ENCODE measurements at regions not wholly inside any gene's neighbourhood (a gene's known extent, or its start where the extent isn't known, plus 50 kb on each side); places are given as distances from the start of the nearest gene placed in this dataset.

- TF ChIP-seq CTCF (conservative IDR thresholded peaks at IDR 0.05; ENCODE audit: low read length) (no peak), EZH2phosphoT487 (IDR thresholded peaks at IDR 0.05; ENCODE audit: borderline replicate concordance) (no peak)
Observed at GRCh38 chr22:48855593-48856307, 971.9 kb downstream of the BRD1 start.
